ENCODE measurements at regions not wholly inside any gene's neighbourhood (a gene's known extent, or its start where the extent isn't known, plus 50 kb on each side); places are given as distances from the start of the nearest gene placed in this dataset.

- Mint-ChIP-seq H3K27ac (peak overlapping the region; percentile 100), H3K4me3 (peak overlapping the region; percentile 56), H3K9me3 (peaks cover 3% of the 10 kb centered on the region), H3K36me3 (peaks cover 23% of the 10 kb centered on the region), H3K27me3 (no peaks in the 10 kb centered on the region), H3K4me1 (peaks cover 55% of the 10 kb centered on the region)
- peak; percentile 92 for ATAC-seq
Measured at GRCh38 chr1:181142096-181142958, 53.8 kb downstream of the IER5 start.

GRCh38 chr1:181143102-181143859 lies 54.8 kb downstream of the IER5 start:
- H3K4me3 Mint-ChIP-seq: no peak overlapping the region
- peaks cover 28% of the 10 kb centered on the region for H3K36me3 Mint-ChIP-seq
- no peak for ATAC-seq
- H3K27ac Mint-ChIP-seq: no peak overlapping the region
- peaks cover 3% of the 10 kb centered on the region for H3K9me3 Mint-ChIP-seq
- H3K27me3 Mint-ChIP-seq: no peaks in the 10 kb centered on the region
- H3K4me1 Mint-ChIP-seq: peaks cover 50% of the 10 kb centered on the region

- Mint-ChIP-seq H3K4me3 (no peak overlapping the region), H3K36me3 (peaks cover 24% of the 10 kb centered on the region), H3K27me3 (no peaks in the 10 kb centered on the region), H3K9me3 (peaks cover 3% of the 10 kb centered on the region), H3K27ac (no peak overlapping the region), H3K4me1 (peaks cover 49% of the 10 kb centered on the region)
- ATAC-seq: no peak
Measured at GRCh38 chr1:181144238-181144637, 55.7 kb downstream of the IER5 start.

- peaks cover 24% of the 10 kb centered on the region for H3K36me3 Mint-ChIP-seq
- peaks cover 47% of the 10 kb centered on the region for H3K4me1 Mint-ChIP-seq
- H3K27ac Mint-ChIP-seq: peak overlapping the region; percentile 40
- H3K27me3 Mint-ChIP-seq: no peaks in the 10 kb centered on the region
- peaks cover 3% of the 10 kb centered on the region for H3K9me3 Mint-ChIP-seq
- no peak overlapping the region for H3K4me3 Mint-ChIP-seq
- ATAC-seq: no peak
Measured at GRCh38 chr1:181148636-181149035, 60.1 kb downstream of the IER5 start.

- peak; percentile 92 for ATAC-seq
- H3K4me1 Mint-ChIP-seq: peaks cover 47% of the 10 kb centered on the region
- H3K27ac Mint-ChIP-seq: peak overlapping the region; percentile 40
- peaks cover 20% of the 10 kb centered on the region for H3K36me3 Mint-ChIP-seq
- peaks cover 3% of the 10 kb centered on the region for H3K9me3 Mint-ChIP-seq
- H3K27me3 Mint-ChIP-seq: no peaks in the 10 kb centered on the region
- H3K4me3 Mint-ChIP-seq: peak overlapping the region; percentile 10
Measured at GRCh38 chr1:181149326-181150125, 61.0 kb downstream of the IER5 start.

- no peaks in the 10 kb centered on the region for H3K27me3 Mint-ChIP-seq
- H3K4me1 Mint-ChIP-seq: peaks cover 47% of the 10 kb centered on the region
Measured at GRCh38 chr1:181150273-181150672, 61.8 kb downstream of the IER5 start.

GRCh38 chr1:181150842-181151241 lies 62.3 kb downstream of the IER5 start:
- Mint-ChIP-seq H3K9me3 (peaks cover 3% of the 10 kb centered on the region), H3K4me3 (no peak overlapping the region), H3K4me1 (peaks cover 47% of the 10 kb centered on the region), H3K27me3 (no peaks in the 10 kb centered on the region), H3K27ac (no peak overlapping the region), H3K36me3 (peaks cover 16% of the 10 kb centered on the region)
- no peak for ATAC-seq

More at GRCh38 chr1:181150273-181150672, 61.8 kb downstream of the IER5 start:
- Mint-ChIP-seq H3K27ac (peak overlapping the region; percentile 40), H3K4me3 (no peak overlapping the region), H3K9me3 (peaks cover 3% of the 10 kb centered on the region), H3K36me3 (peaks cover 20% of the 10 kb centered on the region)
- no peak for ATAC-seq

- Mint-ChIP-seq H3K4me1 (peaks cover 47% of the 10 kb centered on the region), H3K9me3 (no peaks in the 10 kb centered on the region), H3K36me3 (peaks cover 7% of the 10 kb centered on the region), H3K27ac (peak overlapping the region; percentile 69), H3K27me3 (no peaks in the 10 kb centered on the region), H3K4me3 (no peak overlapping the region)
- no peak for ATAC-seq
Measured at GRCh38 chr1:181151378-181152326, 63.2 kb downstream of the IER5 start.

GRCh38 chr1:181152892-181153633 lies 64.6 kb downstream of the IER5 start:
- Mint-ChIP-seq H3K27ac (peak overlapping the region; percentile 69), H3K4me1 (peaks cover 42% of the 10 kb centered on the region), H3K9me3 (no peaks in the 10 kb centered on the region), H3K27me3 (no peaks in the 10 kb centered on the region), H3K4me3 (peak overlapping the region; percentile 59), H3K36me3 (no peaks in the 10 kb centered on the region)
- peak; percentile 95 for ATAC-seq

- no peaks in the 10 kb centered on the region for H3K9me3 Mint-ChIP-seq
- no peak for ATAC-seq
- no peaks in the 10 kb centered on the region for H3K27me3 Mint-ChIP-seq
- H3K36me3 Mint-ChIP-seq: no peaks in the 10 kb centered on the region
- H3K27ac Mint-ChIP-seq: no peak overlapping the region
- H3K4me1 Mint-ChIP-seq: peaks cover 40% of the 10 kb centered on the region
- H3K4me3 Mint-ChIP-seq: no peak overlapping the region
Measured at GRCh38 chr1:181153634-181153961, 65.1 kb downstream of the IER5 start.

GRCh38 chr1:181155339-181155738 lies 66.8 kb downstream of the IER5 start:
- Mint-ChIP-seq H3K4me3 (no peak overlapping the region), H3K36me3 (no peaks in the 10 kb centered on the region), H3K27ac (no peak overlapping the region), H3K9me3 (no peaks in the 10 kb centered on the region), H3K27me3 (no peaks in the 10 kb centered on the region), H3K4me1 (peaks cover 33% of the 10 kb centered on the region)
- no peak for ATAC-seq

GRCh38 chr1:181159451-181160140 lies 71.1 kb downstream of the IER5 start:
- H3K4me1 Mint-ChIP-seq: peaks cover 9% of the 10 kb centered on the region
- H3K36me3 Mint-ChIP-seq: peaks cover 25% of the 10 kb centered on the region
- no peak overlapping the region for H3K27ac Mint-ChIP-seq
- H3K4me3 Mint-ChIP-seq: no peak overlapping the region
- no peaks in the 10 kb centered on the region for H3K27me3 Mint-ChIP-seq
- H3K9me3 Mint-ChIP-seq: peaks cover 16% of the 10 kb centered on the region
- no peak for ATAC-seq

GRCh38 chr1:181160322-181160721 lies 71.8 kb downstream of the IER5 start:
- Mint-ChIP-seq H3K4me1 (peaks cover 9% of the 10 kb centered on the region), H3K27ac (no peak overlapping the region), H3K4me3 (no peak overlapping the region), H3K27me3 (no peaks in the 10 kb centered on the region), H3K9me3 (peaks cover 19% of the 10 kb centered on the region), H3K36me3 (peaks cover 27% of the 10 kb centered on the region)
- ATAC-seq: no peak

Measured in stimulated activated memory B cell treated with anti-CD40 and anti-IgM and Interleukin-4, amounts not matched to agents 10 μg/mL and 1 μg/mL and 100 μg/mL, for 72 hours (primary cell).